Ovary (tissue), 3 donors: ENCODE measurements at regions not wholly inside any gene's neighbourhood (a gene's known extent, or its start where the extent isn't known, plus 50 kb on each side); places are given as distances from the start of the nearest gene placed in this dataset.

Experiments used
- EP300 ChIP-seq: sonication (generic); formaldehyde crosslinking; IDR thresholded peaks from one replicate; pipeline ENCODE4 v1.6.1; 2017; ENCODE audit warnings: antibody characterized with exemption
- POLR2A ChIP-seq: fragments of 450-650 bp; IDR thresholded peaks from one replicate; pipeline ENCODE4 v1.6.1; 2017; ENCODE audit warnings: antibody characterized with exemption, mild to moderate bottlenecking, moderate library complexity
- TF ChIP-seq, protein P1 (sequence below), 3 donors: fragments of 450-650 bp in 2 of 3; fragments of 200-600 bp in 1 of 3; IDR thresholded peaks; one replicate each; pipeline versions ENCODE4 v1.5.1 to v1.8.0; 2016 to 2022; ENCODE audit warnings: antibody characterized with exemption in 3 of 3, mild to moderate bottlenecking in 1 of 3
- donor health status: DM: no; HTN: no; CAD: no.

DNA sequence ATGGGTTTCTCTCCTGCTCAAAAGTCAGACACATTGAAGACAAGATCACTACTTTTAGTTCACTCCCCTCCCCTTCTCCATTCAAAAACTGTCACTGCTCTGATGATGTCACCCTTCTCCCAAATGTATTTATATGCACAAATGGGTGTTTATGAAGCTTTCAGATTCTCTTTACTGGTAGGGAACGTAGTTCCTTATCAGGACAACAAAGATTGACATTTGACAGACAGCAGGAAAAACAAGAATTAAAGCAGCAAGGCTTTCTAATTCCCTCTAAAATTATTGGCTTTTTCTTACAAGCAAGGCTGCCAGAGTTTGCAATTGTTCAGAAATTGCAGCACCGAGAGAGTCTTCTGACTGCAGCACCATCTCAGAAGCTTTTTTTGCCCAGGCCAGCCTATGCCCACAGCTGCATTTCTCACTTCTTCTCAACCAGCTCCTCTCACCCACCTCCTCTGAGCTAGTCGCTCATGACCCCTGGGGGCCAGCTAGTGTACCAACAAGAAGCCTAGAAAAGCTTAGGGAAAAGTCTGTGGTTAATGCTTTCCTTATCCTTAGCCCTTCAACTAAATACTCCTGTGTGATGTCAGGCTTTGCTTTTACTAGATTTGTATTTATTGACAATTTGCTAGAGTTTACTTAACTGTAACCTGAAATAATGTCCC lies 265.1 kb downstream of the HTR7 start:
- TF ChIP-seq, protein P1, sequence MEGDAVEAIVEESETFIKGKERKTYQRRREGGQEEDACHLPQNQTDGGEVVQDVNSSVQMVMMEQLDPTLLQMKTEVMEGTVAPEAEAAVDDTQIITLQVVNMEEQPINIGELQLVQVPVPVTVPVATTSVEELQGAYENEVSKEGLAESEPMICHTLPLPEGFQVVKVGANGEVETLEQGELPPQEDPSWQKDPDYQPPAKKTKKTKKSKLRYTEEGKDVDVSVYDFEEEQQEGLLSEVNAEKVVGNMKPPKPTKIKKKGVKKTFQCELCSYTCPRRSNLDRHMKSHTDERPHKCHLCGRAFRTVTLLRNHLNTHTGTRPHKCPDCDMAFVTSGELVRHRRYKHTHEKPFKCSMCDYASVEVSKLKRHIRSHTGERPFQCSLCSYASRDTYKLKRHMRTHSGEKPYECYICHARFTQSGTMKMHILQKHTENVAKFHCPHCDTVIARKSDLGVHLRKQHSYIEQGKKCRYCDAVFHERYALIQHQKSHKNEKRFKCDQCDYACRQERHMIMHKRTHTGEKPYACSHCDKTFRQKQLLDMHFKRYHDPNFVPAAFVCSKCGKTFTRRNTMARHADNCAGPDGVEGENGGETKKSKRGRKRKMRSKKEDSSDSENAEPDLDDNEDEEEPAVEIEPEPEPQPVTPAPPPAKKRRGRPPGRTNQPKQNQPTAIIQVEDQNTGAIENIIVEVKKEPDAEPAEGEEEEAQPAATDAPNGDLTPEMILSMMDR (IDR thresholded peaks at IDR 0.05): no peak
- TF ChIP-seq POLR2A: no peak
- no peak for TF ChIP-seq EP300
